A673 (cell line): ENCODE measurements at regions not wholly inside any gene's neighbourhood (a gene's known extent, or its start where the extent isn't known, plus 50 kb on each side); places are given as distances from the start of the nearest gene placed in this dataset.

ENCODE experiments used
- BruUV-seq: library from RNA; stranded (reverse); fragments of 400-500 nt; replicated peaks from 2 replicates; lab custom pipeline; 2021; lab: Mats Ljungman, UMichigan
- CTCF ChIA-PET: fragments of 300-600 bp; sonication (Branson Sonifier 250); formaldehyde crosslinking; loops from one replicate; lab custom pipeline; 2022; ENCODE audit warnings: antibody characterized with exemption; lab: Charles Lee
- POLR2A ChIA-PET: fragments of 300-600 bp; sonication (Branson Sonifier 250); formaldehyde crosslinking; loops from one replicate; lab custom pipeline; 2022; ENCODE audit warnings: antibody characterized with exemption; ENCODE audit not compliant: low non-redundant PET; lab: Charles Lee
- DNase-seq: peaks from one replicate; pipeline ENCODE4 v3.0.0-alpha.2; 2015; ENCODE audit warnings: low spot score
- H3K27ac ChIP-seq: fragments of 200-600 bp; sonication (generic); 2 replicates; pipeline ENCODE4 v1.5.1; 2016; ENCODE audit warnings: mixed run types, low read depth, mild to moderate bottlenecking, mixed read lengths, antibody characterized with exemption, low read length; ENCODE audit not compliant: poor library complexity, severe bottlenecking
- H3K27me3 ChIP-seq: fragments of 200-600 bp; sonication (generic); replicated peaks from 2 replicates; pipeline ENCODE4 v1.6.1; 2017; ENCODE audit warnings: mixed run types, low read depth, mild to moderate bottlenecking, mixed read lengths, antibody characterized with exemption, low read length; ENCODE audit not compliant: insufficient read depth, poor library complexity
- H3K36me3 ChIP-seq: fragments of 200-600 bp; sonication (generic); 2 replicates; pipeline ENCODE4 v1.6.1; 2016; ENCODE audit warnings: mixed run types, mild to moderate bottlenecking, mixed read lengths, antibody characterized with exemption, low read length; ENCODE audit not compliant: insufficient read depth, poor library complexity, severe bottlenecking
- H3K4me1 ChIP-seq: fragments of 200-600 bp; sonication (generic); 2 replicates; pipeline ENCODE4 v1.6.1; 2017; ENCODE audit warnings: mixed run types, mild to moderate bottlenecking, mixed read lengths, antibody characterized with exemption, low read length; ENCODE audit not compliant: insufficient read depth, poor library complexity, severe bottlenecking
- H3K4me3 ChIP-seq: fragments of 200-600 bp; sonication (generic); 2 replicates; pipeline ENCODE4 v1.5.1; 2016; ENCODE audit warnings: low read depth, mixed run types, mild to moderate bottlenecking, mixed read lengths, low read length; ENCODE audit not compliant: poor library complexity, severe bottlenecking
- H3K9me3 ChIP-seq: fragments of 200-600 bp; sonication (generic); 2 replicates; pipeline ENCODE4 v1.6.1; 2016; ENCODE audit warnings: mixed run types, low read depth, mild to moderate bottlenecking, mixed read lengths, antibody characterized with exemption, low read length; ENCODE audit not compliant: poor library complexity, severe bottlenecking
- CTCF ChIP-seq: fragments of 300-800, 200-600 bp; sonication (generic); conservative IDR thresholded peaks from 2 replicates; pipeline ENCODE4 v1.5.1; 2017; ENCODE audit warnings: low read depth, mild to moderate bottlenecking, antibody characterized with exemption, low read length, moderate library complexity, mixed read lengths
- EZH2 ChIP-seq: fragments of 200-600 bp; sonication (generic); IDR thresholded peaks from 2 replicates; pipeline ENCODE4 v1.6.1; 2017; ENCODE audit warnings: borderline replicate concordance, low read depth, mild to moderate bottlenecking, mixed read lengths, antibody characterized with exemption, low read length; ENCODE audit not compliant: poor library complexity, severe bottlenecking
- intact Hi-C: fragments of 100-400 bp; cut with micrococcal nuclease; formaldehyde crosslinking; loops from one replicate; pipeline ENCODE4 v1.10.0; 2022; ENCODE audit not compliant: unreplicated experiment

GRCh38 chr17:5804251-5804650 is 219.9 kb upstream of the NLRP1 start:
- no peak overlapping the region for H3K27ac ChIP-seq
- no peak for TF ChIP-seq EZH2
- TF ChIP-seq CTCF, result no peak
- no peak overlapping the region for H3K4me3 ChIP-seq
- no peaks in the 10 kb centered on the region for H3K36me3 ChIP-seq
- DNase-seq, result no peak
- H3K27me3 ChIP-seq, result peaks cover 25% of the 10 kb centered on the region
- no TSS peak for BruUV-seq
- peaks cover 10% of the 10 kb centered on the region for H3K9me3 ChIP-seq
- ChIA-PET CTCF (no interaction called here), POLR2A (no interaction called here)
- H3K4me1 ChIP-seq, result no peaks in the 10 kb centered on the region
- intact Hi-C loops, result no loop called here

- no peak for DNase-seq
- peaks cover 17% of the 10 kb centered on the region for H3K27me3 ChIP-seq
- H3K4me3 ChIP-seq, result no peak overlapping the region
- intact Hi-C loops, result no loop called here
- peaks cover 18% of the 10 kb centered on the region for H3K9me3 ChIP-seq
- CTCF ChIA-PET, result no interaction called here
- no peak overlapping the region for H3K27ac ChIP-seq
- TF ChIP-seq CTCF (no peak), EZH2 (no peak)
- H3K36me3 ChIP-seq, result no peaks in the 10 kb centered on the region
- H3K4me1 ChIP-seq, result no peaks in the 10 kb centered on the region
- no TSS peak for BruUV-seq
- POLR2A ChIA-PET, result no interaction called here
These were observed 224.7 kb upstream of the NLRP1 start for GRCh38 chr17:5809056-5809455.

- no TSS peak for BruUV-seq
- ChIA-PET CTCF (no interaction called here), POLR2A (no interaction called here)
- no peaks in the 10 kb centered on the region for H3K4me1 ChIP-seq
- no peak for DNase-seq
- no peak for TF ChIP-seq EZH2
- TF ChIP-seq CTCF, result no peak
- no peaks in the 10 kb centered on the region for H3K36me3 ChIP-seq
- H3K9me3 ChIP-seq, result peaks cover 18% of the 10 kb centered on the region
- H3K27ac ChIP-seq, result no peak overlapping the region
- peaks cover 17% of the 10 kb centered on the region for H3K27me3 ChIP-seq
- no peak overlapping the region for H3K4me3 ChIP-seq
- intact Hi-C loops, result no loop called here
These were observed 225.4 kb upstream of the NLRP1 start for GRCh38 chr17:5809580-5810188.
